Fibroblast of lung (primary cell): ENCODE measurements at regions not wholly inside any gene's neighbourhood (a gene's known extent, or its start where the extent isn't known, plus 50 kb on each side); places are given as distances from the start of the nearest gene placed in this dataset.

Experiments
- DNase-seq, 2 donors: peaks; one replicate each; pipeline versions ENCODE4 v3.0.0 to v3.0.0-alpha.2; 2010; ENCODE audit warnings: low read depth in 2 of 2
- H2AFZ ChIP-seq: 2 replicates; pipeline ENCODE4 v1.5.1; 2012; ENCODE audit warnings: low read length, control low read depth, inconsistent platforms
- H3K27ac ChIP-seq: 2 replicates; pipeline ENCODE4 v1.5.1; 2011; ENCODE audit warnings: low read length, control low read depth; ENCODE audit not compliant: insufficient read depth
- H3K27me3 ChIP-seq: 2 replicates; pipeline ENCODE4 v1.5.1; 2011; ENCODE audit warnings: mild to moderate bottlenecking, low read length; ENCODE audit not compliant: control insufficient read depth, insufficient read depth
- H3K36me3 ChIP-seq: 2 replicates; pipeline ENCODE4 v1.5.1; 2011; ENCODE audit warnings: low read length; ENCODE audit not compliant: control insufficient read depth, insufficient read depth
- H3K4me1 ChIP-seq: 2 replicates; pipeline ENCODE4 v1.5.1; 2011; ENCODE audit warnings: low read length; ENCODE audit not compliant: control insufficient read depth, insufficient read depth; ENCODE audit errors: extremely low read depth
- H3K4me2 ChIP-seq: 2 replicates; pipeline ENCODE4 v1.5.1; 2011; ENCODE audit warnings: low read length, control low read depth; ENCODE audit not compliant: insufficient read depth; ENCODE audit errors: extremely low read depth
- H3K4me3 ChIP-seq, 4 experiments: fragments of 200-600 bp in 1 of 4; sonication (generic) in 1 of 4; replicated peaks in 1 of 4; 2 replicates each; pipeline ENCODE4 v1.5.1; 2011 to 2016; ENCODE audit warnings: low read length in 4 of 4, low read depth in 3 of 4, mild to moderate bottlenecking in 3 of 4, control low read depth in 2 of 4, inconsistent platforms in 1 of 4, mixed read lengths in 1 of 4; ENCODE audit not compliant: insufficient read depth in 1 of 4; ENCODE audit errors: control extremely low read depth in 1 of 4
- H3K79me2 ChIP-seq: 2 replicates; pipeline ENCODE4 v1.5.1; 2012; ENCODE audit warnings: mild to moderate bottlenecking, low read length, inconsistent platforms; ENCODE audit not compliant: control insufficient read depth, insufficient read depth
- H3K9ac ChIP-seq: 2 replicates; pipeline ENCODE4 v1.5.1; 2011; ENCODE audit warnings: mild to moderate bottlenecking, low read length, control low read depth; ENCODE audit not compliant: insufficient read depth
- H3K9me3 ChIP-seq: 2 replicates; pipeline ENCODE4 v1.5.1; 2012; ENCODE audit warnings: low read depth, low read length; ENCODE audit not compliant: control insufficient read depth, insufficient read depth
- H4K20me1 ChIP-seq: 2 replicates; pipeline ENCODE4 v1.5.1; 2011; ENCODE audit warnings: low read length; ENCODE audit not compliant: control insufficient read depth, insufficient read depth; ENCODE audit errors: extremely low read depth
- CTCF ChIP-seq, 2 donors: IDR thresholded peaks in 1 of 2; conservative IDR thresholded peaks in 1 of 2; 1 replicate in 1 of 2; 2 replicates in 1 of 2; pipeline ENCODE4 v1.5.1; 2011 to 2012; ENCODE audit warnings: low read length in 2 of 2, control low read depth in 1 of 2, inconsistent platforms in 1 of 2, low read depth in 1 of 2, mild to moderate bottlenecking in 1 of 2
- EZH2 ChIP-seq: IDR thresholded peaks from 2 replicates; pipeline ENCODE4 v1.5.1; 2012; ENCODE audit warnings: low read length, control low read depth, mild to moderate bottlenecking; ENCODE audit errors: missing control alignments

- Histone ChIP-seq H4K20me1 (no peaks in the 10 kb centered on the region), H3K4me1 (no peaks in the 10 kb centered on the region), H3K79me2 (no peaks in the 10 kb centered on the region), H3K36me3 (no peaks in the 10 kb centered on the region), H3K4me3 (no peak overlapping the region), H2AFZ (no peak overlapping the region), H3K27ac (no peak overlapping the region), H3K4me2 (no peak overlapping the region), H3K27me3 (no peaks in the 10 kb centered on the region), H3K9ac (no peak overlapping the region), H3K9me3 (no peaks in the 10 kb centered on the region)
- no peak for DNase-seq
- TF ChIP-seq CTCF (conservative IDR thresholded peaks at IDR 0.05 in 1 of 2, IDR thresholded peaks at IDR 0.05 in 1 of 2; ENCODE audit: low read depth in 1 of 2, low read length in 2 of 2) (no peak), EZH2 (no peak)
These were observed 115.0 kb downstream of the BACH1 start for GRCh38 chr21:29413683-29414082.

- Histone ChIP-seq H3K9ac (no peak overlapping the region), H3K4me1 (no peaks in the 10 kb centered on the region), H4K20me1 (no peaks in the 10 kb centered on the region), H3K79me2 (no peaks in the 10 kb centered on the region), H3K27ac (no peak overlapping the region), H3K36me3 (no peaks in the 10 kb centered on the region), H3K27me3 (no peaks in the 10 kb centered on the region), H2AFZ (no peak overlapping the region), H3K9me3 (no peaks in the 10 kb centered on the region), H3K4me2 (no peak overlapping the region), H3K4me3 (no peak overlapping the region)
- TF ChIP-seq CTCF (conservative IDR thresholded peaks at IDR 0.05 in 1 of 2, IDR thresholded peaks at IDR 0.05 in 1 of 2; ENCODE audit: low read depth in 1 of 2, low read length in 2 of 2) (no peak), EZH2 (no peak)
- no peak for DNase-seq
These were observed 117.5 kb downstream of the BACH1 start for GRCh38 chr21:29416268-29416667.

- H2AFZ ChIP-seq, result no peak overlapping the region
- no peaks in the 10 kb centered on the region for H3K79me2 ChIP-seq
- H3K27ac ChIP-seq, result no peak overlapping the region
- no peaks in the 10 kb centered on the region for H4K20me1 ChIP-seq
- no peaks in the 10 kb centered on the region for H3K9me3 ChIP-seq
- DNase-seq, result no peak
- H3K9ac ChIP-seq, result no peak overlapping the region
- no peaks in the 10 kb centered on the region for H3K36me3 ChIP-seq
- no peak for TF ChIP-seq EZH2
- TF ChIP-seq CTCF (conservative IDR thresholded peaks at IDR 0.05 in 1 of 2, IDR thresholded peaks at IDR 0.05 in 1 of 2; ENCODE audit: low read depth in 1 of 2, low read length in 2 of 2), result no peak
- H3K27me3 ChIP-seq, result no peaks in the 10 kb centered on the region
- no peak overlapping the region for H3K4me2 ChIP-seq
- no peaks in the 10 kb centered on the region for H3K4me1 ChIP-seq
- H3K4me3 ChIP-seq, result no peak overlapping the region
These were observed 120.1 kb downstream of the BACH1 start for GRCh38 chr21:29418813-29419212.
